ENCODE measurements at regions not wholly inside any gene's neighbourhood (a gene's known extent, or its start where the extent isn't known, plus 50 kb on each side); places are given as distances from the start of the nearest gene placed in this dataset.

DNA sequence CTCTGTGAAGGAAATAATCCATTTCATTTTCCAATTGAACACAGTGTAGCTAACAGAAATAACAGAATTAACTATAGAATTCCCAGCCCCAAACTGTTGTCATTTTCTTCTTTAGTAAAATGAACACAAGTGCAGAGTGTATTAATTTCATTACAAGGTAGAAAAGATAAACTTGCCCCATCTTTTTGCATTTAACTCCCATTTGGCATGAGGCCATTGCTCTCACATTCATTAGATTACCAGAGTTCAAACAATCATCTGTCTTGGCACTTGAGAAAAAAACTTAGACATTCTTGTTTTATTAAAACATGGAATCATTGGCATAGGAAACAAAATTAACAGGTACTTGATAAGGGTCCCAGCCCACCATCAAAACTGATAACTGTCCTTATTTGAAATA lies 821.5 kb upstream of the C9orf72 start:
- Histone ChIP-seq H3K27ac (no peak overlapping the region), H3K27me3 (no peaks in the 10 kb centered on the region), H3K36me3 (ENCODE audit: low read depth, missing control alignments) (no peaks in the 10 kb centered on the region), H3K9me3 (no peaks in the 10 kb centered on the region), H3K4me3 (no peak overlapping the region), H3K4me1 (no peaks in the 10 kb centered on the region)
- intact Hi-C loops (cut with DNase I; ENCODE audit: low total_unique reads): no loop called here
- TF ChIP-seq, protein P1, sequence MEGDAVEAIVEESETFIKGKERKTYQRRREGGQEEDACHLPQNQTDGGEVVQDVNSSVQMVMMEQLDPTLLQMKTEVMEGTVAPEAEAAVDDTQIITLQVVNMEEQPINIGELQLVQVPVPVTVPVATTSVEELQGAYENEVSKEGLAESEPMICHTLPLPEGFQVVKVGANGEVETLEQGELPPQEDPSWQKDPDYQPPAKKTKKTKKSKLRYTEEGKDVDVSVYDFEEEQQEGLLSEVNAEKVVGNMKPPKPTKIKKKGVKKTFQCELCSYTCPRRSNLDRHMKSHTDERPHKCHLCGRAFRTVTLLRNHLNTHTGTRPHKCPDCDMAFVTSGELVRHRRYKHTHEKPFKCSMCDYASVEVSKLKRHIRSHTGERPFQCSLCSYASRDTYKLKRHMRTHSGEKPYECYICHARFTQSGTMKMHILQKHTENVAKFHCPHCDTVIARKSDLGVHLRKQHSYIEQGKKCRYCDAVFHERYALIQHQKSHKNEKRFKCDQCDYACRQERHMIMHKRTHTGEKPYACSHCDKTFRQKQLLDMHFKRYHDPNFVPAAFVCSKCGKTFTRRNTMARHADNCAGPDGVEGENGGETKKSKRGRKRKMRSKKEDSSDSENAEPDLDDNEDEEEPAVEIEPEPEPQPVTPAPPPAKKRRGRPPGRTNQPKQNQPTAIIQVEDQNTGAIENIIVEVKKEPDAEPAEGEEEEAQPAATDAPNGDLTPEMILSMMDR (IDR thresholded peaks at IDR 0.05): no peak
- TF ChIP-seq POLR2A (IDR thresholded peaks at IDR 0.05): no peak
- no peak for DNase-seq

DNA sequence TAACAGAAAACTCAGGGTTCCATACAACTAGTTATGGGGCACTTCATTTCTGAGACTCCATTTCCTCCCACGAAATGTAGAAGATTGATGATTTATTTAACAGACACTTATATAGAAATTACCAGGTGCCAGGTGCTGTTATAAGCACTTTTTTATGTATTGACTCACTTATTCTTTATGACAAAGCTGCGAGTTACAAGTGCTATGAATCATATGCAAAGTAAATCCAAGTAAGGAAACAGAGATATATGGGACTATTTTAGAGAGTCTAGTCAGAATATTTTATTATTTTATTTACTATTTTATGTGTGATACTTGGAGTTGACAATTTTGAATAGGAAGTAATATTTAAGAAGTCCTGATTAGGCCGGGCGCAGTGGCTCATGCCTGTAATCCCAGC lies 822.8 kb upstream of the C9orf72 start:
- H3K27me3 ChIP-seq: no peaks in the 10 kb centered on the region
- TF ChIP-seq, protein P1 (IDR thresholded peaks at IDR 0.05): no peak
- TF ChIP-seq POLR2A (IDR thresholded peaks at IDR 0.05): no peak

DNA sequence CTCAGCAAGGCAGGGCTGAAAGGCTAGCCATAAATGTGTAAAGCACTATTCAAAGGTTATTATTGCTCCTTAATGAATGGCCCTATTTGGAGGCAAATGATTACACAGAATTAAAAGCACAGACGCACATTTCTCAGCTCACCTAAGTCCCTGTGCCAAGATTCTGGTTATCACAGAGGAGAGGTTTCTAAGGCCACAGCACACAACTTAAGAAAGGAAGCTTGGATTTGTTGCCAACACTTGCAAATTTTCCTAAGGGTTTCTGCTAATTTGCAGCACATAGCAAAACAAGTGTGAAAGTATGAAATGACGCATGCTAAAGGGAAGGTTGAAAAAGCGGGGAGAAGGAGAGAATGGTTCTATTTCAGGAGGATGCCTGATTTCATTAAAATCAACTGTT lies 834.1 kb upstream of the C9orf72 start:
- Histone ChIP-seq H3K4me3 (no peak overlapping the region), H3K27ac (no peak overlapping the region), H3K9me3 (no peaks in the 10 kb centered on the region), H3K4me1 (no peaks in the 10 kb centered on the region), H3K27me3 (no peaks in the 10 kb centered on the region), H3K36me3 (ENCODE audit: low read depth, missing control alignments) (no peaks in the 10 kb centered on the region)
- DNase-seq: no peak
- 72 to 81% methylated on average over 3 of the region's 3 CpGs for WGBS, 2 donors
- TF ChIP-seq POLR2A (IDR thresholded peaks at IDR 0.05): no peak
- TF ChIP-seq, protein P1 (IDR thresholded peaks at IDR 0.05): no peak
- intact Hi-C loops (cut with DNase I; ENCODE audit: low total_unique reads): no loop called here

More for the DNA sequence above, 822.8 kb upstream of the C9orf72 start:
- WGBS, 2 donors: 82 to 88% methylated on average over 4 of the region's 4 CpGs
- H3K4me1 ChIP-seq: no peaks in the 10 kb centered on the region
- DNase-seq: no peak
- no peaks in the 10 kb centered on the region for H3K36me3 ChIP-seq (ENCODE audit: low read depth, missing control alignments)
- no peak overlapping the region for H3K27ac ChIP-seq
- H3K4me3 ChIP-seq: no peak overlapping the region
- no peaks in the 10 kb centered on the region for H3K9me3 ChIP-seq
- intact Hi-C loops (cut with DNase I; ENCODE audit: low total_unique reads): no loop called here

DNA sequence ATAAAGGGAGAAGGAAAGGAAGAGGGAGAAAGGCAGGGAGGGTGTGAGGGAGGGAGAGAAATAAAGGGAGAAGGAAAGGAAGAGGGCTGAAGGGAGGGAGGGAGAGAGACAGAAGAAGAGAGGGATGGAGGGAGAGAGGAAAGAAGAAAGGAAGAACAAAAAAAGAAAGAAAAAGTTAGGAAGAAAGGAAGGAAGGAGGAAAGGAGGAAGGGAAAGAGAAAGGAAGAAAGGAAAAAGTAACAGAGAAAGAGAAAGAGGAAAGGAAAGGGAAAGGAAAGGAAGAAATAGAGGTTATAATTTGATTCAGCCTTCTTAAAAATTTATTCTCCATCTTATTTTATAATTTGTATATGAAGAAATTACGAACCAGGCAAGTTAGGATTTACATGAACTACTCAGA lies 836.6 kb upstream of the C9orf72 start:
- H3K27me3 ChIP-seq: no peaks in the 10 kb centered on the region
- no peak overlapping the region for H3K4me3 ChIP-seq
- intact Hi-C loops (cut with DNase I; ENCODE audit: low total_unique reads): no loop called here
- no peak overlapping the region for H3K27ac ChIP-seq
- 56 to 59% methylated on average over 1 of the region's 1 CpG for WGBS, 2 donors
- no peaks in the 10 kb centered on the region for H3K9me3 ChIP-seq
- no peaks in the 10 kb centered on the region for H3K36me3 ChIP-seq (ENCODE audit: low read depth, missing control alignments)
- DNase-seq: no peak
- no peaks in the 10 kb centered on the region for H3K4me1 ChIP-seq
- TF ChIP-seq, protein P1 (IDR thresholded peaks at IDR 0.05): no peak
- no peak for TF ChIP-seq POLR2A (IDR thresholded peaks at IDR 0.05)

DNA sequence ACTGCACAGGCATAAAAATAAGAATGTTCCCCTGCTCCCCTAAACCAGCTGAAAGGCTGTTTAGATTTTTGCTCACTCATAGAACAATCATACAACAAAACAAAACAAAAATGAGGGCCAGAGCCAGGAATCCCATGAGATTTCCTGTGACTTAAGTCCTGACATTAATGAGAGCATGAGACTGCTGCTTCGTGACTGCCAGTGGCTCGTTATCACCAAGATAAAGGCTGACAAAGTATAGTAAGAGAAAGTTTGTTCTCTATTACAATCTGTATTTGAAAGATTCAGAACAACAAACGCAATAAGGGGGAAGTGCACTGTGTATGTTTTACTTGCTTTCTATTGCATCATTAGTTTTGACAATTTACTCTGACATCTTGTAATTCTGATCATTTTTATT lies 837.1 kb upstream of the C9orf72 start:
- intact Hi-C loops (cut with DNase I; ENCODE audit: low total_unique reads): no loop called here
- H3K36me3 ChIP-seq (ENCODE audit: low read depth, missing control alignments): no peaks in the 10 kb centered on the region
- no peaks in the 10 kb centered on the region for H3K9me3 ChIP-seq
- 20% methylated on average over 3 of the region's 3 CpGs for WGBS, 2 donors
- TF ChIP-seq, protein P1 (IDR thresholded peaks at IDR 0.05): no peak
- no peak for TF ChIP-seq POLR2A (IDR thresholded peaks at IDR 0.05)
- H3K4me1 ChIP-seq: no peaks in the 10 kb centered on the region
- no peak overlapping the region for H3K4me3 ChIP-seq
- H3K27ac ChIP-seq: no peak overlapping the region
- H3K27me3 ChIP-seq: no peaks in the 10 kb centered on the region
- peak; percentile 16 for DNase-seq

All from testis (tissue), 2 donors.